Spleen (tissue), 7 donors: ENCODE measurements at regions not wholly inside any gene's neighbourhood (a gene's known extent, or its start where the extent isn't known, plus 50 kb on each side); places are given as distances from the start of the nearest gene placed in this dataset.

Experiments
- CTCF ChIP-seq, 11 experiments: fragments of 200-600 bp in 7 of 11; fragments of 450-650 bp in 4 of 11; sonication (generic) in 4 of 11; IDR thresholded peaks in 8 of 11; conservative IDR thresholded peaks in 3 of 11; 1 replicate in 7 of 11; 2 replicates in 4 of 11; pipeline versions ENCODE4 v1.4.0 to v1.8.0; 2016 to 2021; ENCODE audit warnings: antibody characterized with exemption in 11 of 11, inconsistent platforms in 4 of 11, mild to moderate bottlenecking in 1 of 11
- POLR2A ChIP-seq, 3 donors: fragments of 450-650 bp; IDR thresholded peaks; one replicate each; pipeline ENCODE4 v1.5.1; 2017; ENCODE audit warnings: antibody characterized with exemption in 3 of 3, mild to moderate bottlenecking in 1 of 3
- POLR2AphosphoS5 ChIP-seq, 3 donors: sonication (generic); formaldehyde crosslinking; IDR thresholded peaks; one replicate each; pipeline ENCODE4 v1.5.1; 2017; ENCODE audit warnings: antibody characterized with exemption in 3 of 3
- donor health status: DM: no; HTN: no; CAD: no; lungs with moderate emphysema.
- donor health status: DM: no; HTN: no; CAD: no.
- donor health status: DM: no; HTN: no; CAD: no.

DNA sequence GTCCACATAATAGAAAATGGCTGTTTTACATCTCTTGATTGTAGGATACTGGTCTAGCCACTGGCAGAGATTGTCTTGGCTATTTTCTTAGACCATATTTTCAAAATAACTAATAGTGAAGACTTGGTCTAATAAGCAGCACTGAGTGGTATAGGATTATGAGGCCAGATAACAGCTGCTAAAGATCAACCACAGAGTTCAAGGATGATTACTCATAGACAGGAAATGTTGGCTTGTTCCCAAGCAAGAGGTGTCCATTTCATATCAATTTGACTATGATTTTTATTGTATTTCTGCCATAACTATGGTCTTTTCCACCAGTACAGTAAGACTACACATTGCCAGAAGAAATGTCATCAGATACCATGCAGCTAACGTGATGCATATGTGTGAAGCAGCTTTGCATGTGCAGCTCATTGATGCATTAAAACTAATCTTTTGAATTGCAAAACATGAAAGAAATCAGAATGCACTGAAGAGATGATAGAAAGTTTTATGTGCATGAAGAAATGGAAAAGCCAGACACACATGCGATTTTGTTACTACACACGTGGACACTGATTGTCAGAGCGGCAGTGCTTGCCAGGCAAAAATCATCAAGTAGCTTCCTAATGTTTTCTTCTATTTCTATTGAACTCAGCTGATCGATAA lies 693.3 kb downstream of the CDH11 start:
- TF ChIP-seq CTCF (IDR thresholded peaks at IDR 0.05 in 8 of 11, conservative IDR thresholded peaks at IDR 0.05 in 3 of 11) (no peak), POLR2A (IDR thresholded peaks at IDR 0.05) (no peak), POLR2AphosphoS5 (IDR thresholded peaks at IDR 0.05) (no peak)
